WTC11 (cell line): ENCODE measurements at regions not wholly inside any gene's neighbourhood (a gene's known extent, or its start where the extent isn't known, plus 50 kb on each side); places are given as distances from the start of the nearest gene placed in this dataset.

ENCODE experiments used
- ATAC-seq: fragments of 200-7000 bp; cut with Tn5 transposase; 2 replicates; pipeline ENCODE4 v1.10.0; 2021; ENCODE audit warnings: mild to moderate bottlenecking, moderate library complexity
- CTCF ChIA-PET: fragments of 300-600 bp; sonication (Branson Sonifier 250); formaldehyde crosslinking; loops from one replicate; lab custom pipeline; 2021; ENCODE audit warnings: antibody characterized with exemption; lab: Charles Lee
- POLR2A ChIA-PET: fragments of 350-600 bp; sonication (Branson Sonifier 250); formaldehyde crosslinking; loops from one replicate; lab custom pipeline; 2021; ENCODE audit warnings: antibody characterized with exemption; lab: Charles Lee
- DNase-seq: peaks from one replicate; pipeline ENCODE4 v3.0.0; 2021; ENCODE audit warnings: low spot score
- H3K27ac Mint-ChIP-seq: 2 replicates; pipeline ENCODE4 v1.8.0; 2021; ENCODE audit warnings: mixed read lengths
- H3K27me3 Mint-ChIP-seq: 2 replicates; pipeline ENCODE4 v1.8.0; 2021; ENCODE audit warnings: low read depth, mild to moderate bottlenecking, moderate library complexity, mixed read lengths
- H3K36me3 Mint-ChIP-seq: 2 replicates; pipeline ENCODE4 v1.8.0; 2021; ENCODE audit warnings: mixed read lengths
- H3K4me1 Mint-ChIP-seq: 2 replicates; pipeline ENCODE4 v1.8.0; 2022; ENCODE audit warnings: mixed read lengths
- H3K4me3 Mint-ChIP-seq: 2 replicates; pipeline ENCODE4 v1.8.0; 2021; ENCODE audit warnings: mild to moderate bottlenecking, moderate library complexity, mixed read lengths
- H3K9me3 Mint-ChIP-seq: 2 replicates; pipeline ENCODE4 v1.8.0; 2021; ENCODE audit warnings: mixed read lengths
- CREB1 ChIP-seq: sonication (generic); formaldehyde crosslinking; IDR thresholded peaks from 2 replicates; pipeline ENCODE4 v1.8.0; 2023; ENCODE audit warnings: mild to moderate bottlenecking, missing genetic modification reagents
- EMX1 ChIP-seq: fragments of 250-450 bp; sonication (Bioruptor Pico); IDR thresholded peaks from 2 replicates; pipeline ENCODE4 v1.8.0; 2021; ENCODE audit warnings: mild to moderate bottlenecking
- GABPB1 ChIP-seq: sonication (generic); formaldehyde crosslinking; IDR thresholded peaks from 2 replicates; pipeline ENCODE4 v1.8.1; 2023; ENCODE audit warnings: mild to moderate bottlenecking, missing genetic modification reagents
- MXD4 ChIP-seq: fragments of 250-450 bp; sonication (Bioruptor Pico); IDR thresholded peaks from 2 replicates; pipeline ENCODE4 v1.8.0; 2021; ENCODE audit warnings: mild to moderate bottlenecking, moderate library complexity, borderline replicate concordance
- NFYB ChIP-seq: sonication (generic); formaldehyde crosslinking; conservative IDR thresholded peaks from 2 replicates; pipeline ENCODE4 v1.8.0; 2022; ENCODE audit warnings: low read depth, missing genetic modification reagents
- NR2C2 ChIP-seq: sonication (generic); formaldehyde crosslinking; IDR thresholded peaks from 2 replicates; pipeline ENCODE4 v1.8.0; 2022; ENCODE audit warnings: mild to moderate bottlenecking, missing genetic modification reagents
- NR3C1 ChIP-seq: sonication (generic); formaldehyde crosslinking; conservative IDR thresholded peaks from 2 replicates; pipeline ENCODE4 v1.8.1; 2023; ENCODE audit warnings: low read depth, mild to moderate bottlenecking, missing genetic modification reagents
- OVOL2 ChIP-seq: fragments of 250-450 bp; sonication (Bioruptor Pico); IDR thresholded peaks from 2 replicates; pipeline ENCODE4 v1.9.0; 2021; ENCODE audit warnings: mild to moderate bottlenecking, borderline replicate concordance
- SMAD3 ChIP-seq: sonication (generic); formaldehyde crosslinking; IDR thresholded peaks from 2 replicates; pipeline ENCODE4 v1.8.0; 2022; ENCODE audit warnings: missing genetic modification reagents, mild to moderate bottlenecking, borderline replicate concordance
- TEAD4 ChIP-seq: sonication (generic); formaldehyde crosslinking; IDR thresholded peaks from 2 replicates; pipeline ENCODE4 v1.8.0; 2022; ENCODE audit warnings: mild to moderate bottlenecking, missing genetic modification reagents
- ZNF317 ChIP-seq: sonication (generic); formaldehyde crosslinking; IDR thresholded peaks from 2 replicates; pipeline ENCODE4 v1.8.1; 2023; ENCODE audit warnings: low read depth, mild to moderate bottlenecking, moderate library complexity, missing genetic modification reagents, borderline replicate concordance
- TF ChIP-seq, protein P1 (sequence below): sonication (generic); formaldehyde crosslinking; IDR thresholded peaks from 2 replicates; pipeline ENCODE4 v1.8.0; 2022; ENCODE audit warnings: mild to moderate bottlenecking, missing genetic modification reagents
- TF ChIP-seq, protein P2 (sequence below): sonication (generic); formaldehyde crosslinking; IDR thresholded peaks from 2 replicates; pipeline ENCODE4 v1.8.0; 2023; ENCODE audit warnings: missing genetic modification reagents, mild to moderate bottlenecking, borderline replicate concordance
- TF ChIP-seq, protein P3 (sequence below): sonication (generic); formaldehyde crosslinking; conservative IDR thresholded peaks from 2 replicates; pipeline ENCODE4 v1.8.1; 2022; ENCODE audit warnings: mild to moderate bottlenecking, missing genetic modification reagents
- TF ChIP-seq, protein P4 (sequence below): fragments of 250-450 bp; sonication (Bioruptor Pico); IDR thresholded peaks from 2 replicates; pipeline ENCODE4 v1.9.0; 2021; ENCODE audit warnings: mild to moderate bottlenecking
- TF ChIP-seq, protein P5 (sequence below): fragments of 250-450 bp; sonication (Bioruptor Pico); IDR thresholded peaks from 2 replicates; pipeline ENCODE4 v1.8.0; 2021; ENCODE audit warnings: mild to moderate bottlenecking
- TF ChIP-seq, protein P6 (sequence below): sonication (generic); formaldehyde crosslinking; IDR thresholded peaks from 2 replicates; pipeline ENCODE4 v1.8.1; 2022; ENCODE audit warnings: low read depth, mild to moderate bottlenecking, moderate library complexity, missing genetic modification reagents, borderline replicate concordance
- TF ChIP-seq, protein P7 (sequence below): sonication (generic); formaldehyde crosslinking; IDR thresholded peaks from 2 replicates; pipeline ENCODE4 v1.8.0; 2023; ENCODE audit warnings: missing genetic modification reagents
- TF ChIP-seq, protein P8 (sequence below): fragments of 250-450 bp; sonication (Bioruptor Pico); IDR thresholded peaks from 2 replicates; pipeline ENCODE4 v2.1.2; 2022; ENCODE audit warnings: mild to moderate bottlenecking, moderate library complexity

DNA sequence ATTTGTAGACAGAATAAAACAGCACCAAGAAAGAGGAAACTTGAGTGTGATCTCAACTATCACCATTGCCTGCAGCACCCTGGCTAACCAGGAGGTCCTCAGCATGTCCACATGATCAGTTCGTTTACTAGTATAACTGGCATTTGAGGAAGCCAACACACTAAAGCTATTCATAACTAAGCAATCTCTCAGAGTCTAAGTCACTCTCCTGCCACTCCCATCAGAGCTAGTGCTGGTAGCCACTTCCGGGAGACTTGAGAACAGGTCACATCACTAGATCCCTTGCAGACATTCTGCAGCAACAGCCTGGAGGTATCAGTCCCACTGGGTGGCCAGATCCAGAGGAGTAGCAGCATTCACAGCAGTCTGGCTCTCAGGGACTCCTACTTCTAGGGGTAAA is 352.9 kb upstream of the OR4E1 start (continued):
- TF ChIP-seq, protein P1, sequence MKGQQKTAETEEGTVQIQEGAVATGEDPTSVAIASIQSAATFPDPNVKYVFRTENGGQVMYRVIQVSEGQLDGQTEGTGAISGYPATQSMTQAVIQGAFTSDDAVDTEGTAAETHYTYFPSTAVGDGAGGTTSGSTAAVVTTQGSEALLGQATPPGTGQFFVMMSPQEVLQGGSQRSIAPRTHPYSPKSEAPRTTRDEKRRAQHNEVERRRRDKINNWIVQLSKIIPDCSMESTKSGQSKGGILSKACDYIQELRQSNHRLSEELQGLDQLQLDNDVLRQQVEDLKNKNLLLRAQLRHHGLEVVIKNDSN (CRISPR knock-in tag): no peak
- TF ChIP-seq MXD4 (no peak), EMX1 (CRISPR knock-in tag) (no peak), SMAD3 (no peak)
- TF ChIP-seq, protein P2, sequence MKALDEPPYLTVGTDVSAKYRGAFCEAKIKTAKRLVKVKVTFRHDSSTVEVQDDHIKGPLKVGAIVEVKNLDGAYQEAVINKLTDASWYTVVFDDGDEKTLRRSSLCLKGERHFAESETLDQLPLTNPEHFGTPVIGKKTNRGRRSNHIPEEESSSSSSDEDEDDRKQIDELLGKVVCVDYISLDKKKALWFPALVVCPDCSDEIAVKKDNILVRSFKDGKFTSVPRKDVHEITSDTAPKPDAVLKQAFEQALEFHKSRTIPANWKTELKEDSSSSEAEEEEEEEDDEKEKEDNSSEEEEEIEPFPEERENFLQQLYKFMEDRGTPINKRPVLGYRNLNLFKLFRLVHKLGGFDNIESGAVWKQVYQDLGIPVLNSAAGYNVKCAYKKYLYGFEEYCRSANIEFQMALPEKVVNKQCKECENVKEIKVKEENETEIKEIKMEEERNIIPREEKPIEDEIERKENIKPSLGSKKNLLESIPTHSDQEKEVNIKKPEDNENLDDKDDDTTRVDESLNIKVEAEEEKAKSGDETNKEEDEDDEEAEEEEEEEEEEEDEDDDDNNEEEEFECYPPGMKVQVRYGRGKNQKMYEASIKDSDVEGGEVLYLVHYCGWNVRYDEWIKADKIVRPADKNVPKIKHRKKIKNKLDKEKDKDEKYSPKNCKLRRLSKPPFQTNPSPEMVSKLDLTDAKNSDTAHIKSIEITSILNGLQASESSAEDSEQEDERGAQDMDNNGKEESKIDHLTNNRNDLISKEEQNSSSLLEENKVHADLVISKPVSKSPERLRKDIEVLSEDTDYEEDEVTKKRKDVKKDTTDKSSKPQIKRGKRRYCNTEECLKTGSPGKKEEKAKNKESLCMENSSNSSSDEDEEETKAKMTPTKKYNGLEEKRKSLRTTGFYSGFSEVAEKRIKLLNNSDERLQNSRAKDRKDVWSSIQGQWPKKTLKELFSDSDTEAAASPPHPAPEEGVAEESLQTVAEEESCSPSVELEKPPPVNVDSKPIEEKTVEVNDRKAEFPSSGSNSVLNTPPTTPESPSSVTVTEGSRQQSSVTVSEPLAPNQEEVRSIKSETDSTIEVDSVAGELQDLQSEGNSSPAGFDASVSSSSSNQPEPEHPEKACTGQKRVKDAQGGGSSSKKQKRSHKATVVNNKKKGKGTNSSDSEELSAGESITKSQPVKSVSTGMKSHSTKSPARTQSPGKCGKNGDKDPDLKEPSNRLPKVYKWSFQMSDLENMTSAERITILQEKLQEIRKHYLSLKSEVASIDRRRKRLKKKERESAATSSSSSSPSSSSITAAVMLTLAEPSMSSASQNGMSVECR (CRISPR knock-in tag): no peak

DNA sequence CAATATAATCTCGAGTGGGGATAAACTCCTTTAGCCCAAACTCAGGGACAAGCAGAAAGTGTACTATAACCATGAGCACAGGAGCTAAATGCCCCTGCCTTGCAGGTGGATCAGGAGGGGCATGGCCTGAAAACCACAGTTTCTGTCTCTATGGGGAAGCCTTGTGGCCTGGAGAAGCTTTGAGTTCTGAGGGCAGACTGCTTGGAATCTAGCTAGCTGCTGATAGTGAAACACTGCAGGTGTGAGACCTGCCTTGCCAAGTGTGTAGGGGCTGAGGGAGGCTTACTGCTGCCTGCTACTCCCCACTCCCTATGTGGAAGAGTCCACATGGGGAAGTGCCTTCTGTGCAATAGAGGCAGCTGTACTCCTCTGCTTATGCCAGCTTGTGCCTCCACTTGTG is 352.3 kb upstream of the OR4E1 start:
- no peak for ATAC-seq
- Mint-ChIP-seq H3K4me1 (no peaks in the 10 kb centered on the region), H3K36me3 (no peaks in the 10 kb centered on the region), H3K27me3 (peaks cover 5% of the 10 kb centered on the region; the same call in 1 of the 2 replicates), H3K27ac (no peak overlapping the region), H3K4me3 (no peak overlapping the region), H3K9me3 (no peaks in the 10 kb centered on the region)
- CTCF ChIA-PET: interaction anchor here (1.2 to 3.2 kb wide), 5 partner anchors 14 to 108 kb away, joined by 3 to 14 read pairs (median 6); no protein-coding TSS in a partner anchor
- POLR2A ChIA-PET: no interaction called here
- DNase-seq: no peak
- TF ChIP-seq, protein P3, sequence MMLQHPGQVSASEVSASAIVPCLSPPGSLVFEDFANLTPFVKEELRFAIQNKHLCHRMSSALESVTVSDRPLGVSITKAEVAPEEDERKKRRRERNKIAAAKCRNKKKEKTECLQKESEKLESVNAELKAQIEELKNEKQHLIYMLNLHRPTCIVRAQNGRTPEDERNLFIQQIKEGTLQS: no peak
- TF ChIP-seq, protein P4, sequence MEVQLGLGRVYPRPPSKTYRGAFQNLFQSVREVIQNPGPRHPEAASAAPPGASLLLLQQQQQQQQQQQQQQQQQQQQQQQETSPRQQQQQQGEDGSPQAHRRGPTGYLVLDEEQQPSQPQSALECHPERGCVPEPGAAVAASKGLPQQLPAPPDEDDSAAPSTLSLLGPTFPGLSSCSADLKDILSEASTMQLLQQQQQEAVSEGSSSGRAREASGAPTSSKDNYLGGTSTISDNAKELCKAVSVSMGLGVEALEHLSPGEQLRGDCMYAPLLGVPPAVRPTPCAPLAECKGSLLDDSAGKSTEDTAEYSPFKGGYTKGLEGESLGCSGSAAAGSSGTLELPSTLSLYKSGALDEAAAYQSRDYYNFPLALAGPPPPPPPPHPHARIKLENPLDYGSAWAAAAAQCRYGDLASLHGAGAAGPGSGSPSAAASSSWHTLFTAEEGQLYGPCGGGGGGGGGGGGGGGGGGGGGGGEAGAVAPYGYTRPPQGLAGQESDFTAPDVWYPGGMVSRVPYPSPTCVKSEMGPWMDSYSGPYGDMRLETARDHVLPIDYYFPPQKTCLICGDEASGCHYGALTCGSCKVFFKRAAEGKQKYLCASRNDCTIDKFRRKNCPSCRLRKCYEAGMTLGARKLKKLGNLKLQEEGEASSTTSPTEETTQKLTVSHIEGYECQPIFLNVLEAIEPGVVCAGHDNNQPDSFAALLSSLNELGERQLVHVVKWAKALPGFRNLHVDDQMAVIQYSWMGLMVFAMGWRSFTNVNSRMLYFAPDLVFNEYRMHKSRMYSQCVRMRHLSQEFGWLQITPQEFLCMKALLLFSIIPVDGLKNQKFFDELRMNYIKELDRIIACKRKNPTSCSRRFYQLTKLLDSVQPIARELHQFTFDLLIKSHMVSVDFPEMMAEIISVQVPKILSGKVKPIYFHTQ (CRISPR knock-in tag): no peak
- no peak for TF ChIP-seq TEAD4 (CRISPR knock-in tag)
- TF ChIP-seq, protein P5, sequence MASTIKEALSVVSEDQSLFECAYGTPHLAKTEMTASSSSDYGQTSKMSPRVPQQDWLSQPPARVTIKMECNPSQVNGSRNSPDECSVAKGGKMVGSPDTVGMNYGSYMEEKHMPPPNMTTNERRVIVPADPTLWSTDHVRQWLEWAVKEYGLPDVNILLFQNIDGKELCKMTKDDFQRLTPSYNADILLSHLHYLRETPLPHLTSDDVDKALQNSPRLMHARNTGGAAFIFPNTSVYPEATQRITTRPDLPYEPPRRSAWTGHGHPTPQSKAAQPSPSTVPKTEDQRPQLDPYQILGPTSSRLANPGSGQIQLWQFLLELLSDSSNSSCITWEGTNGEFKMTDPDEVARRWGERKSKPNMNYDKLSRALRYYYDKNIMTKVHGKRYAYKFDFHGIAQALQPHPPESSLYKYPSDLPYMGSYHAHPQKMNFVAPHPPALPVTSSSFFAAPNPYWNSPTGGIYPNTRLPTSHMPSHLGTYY (CRISPR knock-in tag): no peak
- TF ChIP-seq NFYB (CRISPR knock-in tag): no peak
- TF ChIP-seq, protein P2 (CRISPR knock-in tag): no peak
- TF ChIP-seq GABPB1 (CRISPR knock-in tag): no peak
- TF ChIP-seq NR2C2 (CRISPR knock-in tag): no peak
- TF ChIP-seq CREB1: no peak
- TF ChIP-seq, protein P6, sequence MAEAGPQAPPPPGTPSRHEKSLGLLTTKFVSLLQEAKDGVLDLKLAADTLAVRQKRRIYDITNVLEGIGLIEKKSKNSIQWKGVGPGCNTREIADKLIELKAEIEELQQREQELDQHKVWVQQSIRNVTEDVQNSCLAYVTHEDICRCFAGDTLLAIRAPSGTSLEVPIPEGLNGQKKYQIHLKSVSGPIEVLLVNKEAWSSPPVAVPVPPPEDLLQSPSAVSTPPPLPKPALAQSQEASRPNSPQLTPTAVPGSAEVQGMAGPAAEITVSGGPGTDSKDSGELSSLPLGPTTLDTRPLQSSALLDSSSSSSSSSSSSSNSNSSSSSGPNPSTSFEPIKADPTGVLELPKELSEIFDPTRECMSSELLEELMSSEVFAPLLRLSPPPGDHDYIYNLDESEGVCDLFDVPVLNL: no peak
- no peak for TF ChIP-seq ZNF317 (CRISPR knock-in tag)
- TF ChIP-seq OVOL2 (CRISPR knock-in tag): no peak
- TF ChIP-seq, protein P7, sequence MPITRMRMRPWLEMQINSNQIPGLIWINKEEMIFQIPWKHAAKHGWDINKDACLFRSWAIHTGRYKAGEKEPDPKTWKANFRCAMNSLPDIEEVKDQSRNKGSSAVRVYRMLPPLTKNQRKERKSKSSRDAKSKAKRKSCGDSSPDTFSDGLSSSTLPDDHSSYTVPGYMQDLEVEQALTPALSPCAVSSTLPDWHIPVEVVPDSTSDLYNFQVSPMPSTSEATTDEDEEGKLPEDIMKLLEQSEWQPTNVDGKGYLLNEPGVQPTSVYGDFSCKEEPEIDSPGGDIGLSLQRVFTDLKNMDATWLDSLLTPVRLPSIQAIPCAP (CRISPR knock-in tag): no peak
- no peak for TF ChIP-seq NR3C1 (CRISPR knock-in tag)
- TF ChIP-seq, protein P8, sequence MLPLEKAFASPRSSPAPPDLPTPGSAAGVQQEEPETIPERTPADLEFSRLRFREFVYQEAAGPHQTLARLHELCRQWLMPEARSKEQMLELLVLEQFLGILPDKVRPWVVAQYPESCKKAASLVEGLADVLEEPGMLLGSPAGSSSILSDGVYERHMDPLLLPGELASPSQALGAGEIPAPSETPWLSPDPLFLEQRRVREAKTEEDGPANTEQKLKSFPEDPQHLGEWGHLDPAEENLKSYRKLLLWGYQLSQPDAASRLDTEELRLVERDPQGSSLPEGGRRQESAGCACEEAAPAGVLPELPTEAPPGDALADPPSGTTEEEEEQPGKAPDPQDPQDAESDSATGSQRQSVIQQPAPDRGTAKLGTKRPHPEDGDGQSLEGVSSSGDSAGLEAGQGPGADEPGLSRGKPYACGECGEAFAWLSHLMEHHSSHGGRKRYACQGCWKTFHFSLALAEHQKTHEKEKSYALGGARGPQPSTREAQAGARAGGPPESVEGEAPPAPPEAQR: no peak
